Smooth muscle cell (in vitro differentiated cells): ENCODE measurements at regions not wholly inside any gene's neighbourhood (a gene's known extent, or its start where the extent isn't known, plus 50 kb on each side); places are given as distances from the start of the nearest gene placed in this dataset.

Source experiments
- DNase-seq: peaks from one replicate; lab custom pipeline; 2025; ENCODE audit not compliant: unreplicated experiment; lab: John Stamatoyannopoulos, UW
- H2AFZ ChIP-seq: fragments of 200-600 bp; sonication (generic); 2 replicates; pipeline ENCODE4 v1.6.0; 2016; ENCODE audit warnings: antibody characterized with exemption, low read depth, mild to moderate bottlenecking
- H3F3A ChIP-seq: fragments of 200-600 bp; sonication (generic); 2 replicates; pipeline ENCODE4 v1.6.0; 2017; ENCODE audit warnings: antibody characterized with exemption, low read depth
- H3K27ac ChIP-seq: fragments of 200-600 bp; sonication (generic); 2 replicates; pipeline ENCODE4 v1.5.1; 2016; ENCODE audit warnings: low read depth, mild to moderate bottlenecking
- H3K27me3 ChIP-seq: fragments of 200-600 bp; sonication (generic); 2 replicates; pipeline ENCODE4 v1.6.1; 2016; ENCODE audit warnings: low read depth, mild to moderate bottlenecking
- H3K36me3 ChIP-seq: fragments of 200-600 bp; sonication (generic); 2 replicates; pipeline ENCODE4 v1.5.1; 2016; ENCODE audit warnings: low read depth
- H3K4me1 ChIP-seq: fragments of 200-600 bp; sonication (generic); 2 replicates; pipeline ENCODE4 v1.5.1; 2016; ENCODE audit warnings: low read depth
- H3K4me2 ChIP-seq: fragments of 200-600 bp; sonication (generic); 2 replicates; pipeline ENCODE4 v1.6.0; 2016; ENCODE audit warnings: mild to moderate bottlenecking
- H3K4me3 ChIP-seq: fragments of 200-600 bp; sonication (generic); 2 replicates; pipeline ENCODE4 v1.5.1; 2016; ENCODE audit warnings: mild to moderate bottlenecking
- H3K79me2 ChIP-seq: fragments of 200-600 bp; sonication (generic); 2 replicates; pipeline ENCODE4 v1.6.0; 2016; ENCODE audit warnings: low read depth, mild to moderate bottlenecking
- H3K9ac ChIP-seq: fragments of 200-600 bp; sonication (generic); 2 replicates; pipeline ENCODE4 v1.6.0; 2016; ENCODE audit warnings: low read depth
- H3K9me3 ChIP-seq: fragments of 200-600 bp; sonication (generic); replicated peaks from 2 replicates; pipeline ENCODE4 v1.5.1; 2016; ENCODE audit warnings: low read depth
- H4K20me1 ChIP-seq: fragments of 200-600 bp; sonication (generic); 2 replicates; pipeline ENCODE4 v1.6.0; 2016; ENCODE audit warnings: low read depth
- CTCF ChIP-seq: fragments of 200-600 bp; sonication (generic); IDR thresholded peaks from 2 replicates; pipeline ENCODE4 v1.5.1; 2017; ENCODE audit warnings: borderline replicate concordance, mild to moderate bottlenecking, antibody characterized with exemption; ENCODE audit not compliant: insufficient read depth, poor library complexity, severe bottlenecking
- WGBS: methylation state at CpG from one replicate; pipeline ENCODE4 v1.1.7; 2016; ENCODE audit warnings: low lambda C conversion rate; 5-methylcytosine and 5-hydroxymethylcytosine counted together

- H3K79me2 ChIP-seq = no peaks in the 10 kb centered on the region
- H3K4me2 ChIP-seq = no peak overlapping the region
- no peaks in the 10 kb centered on the region for H3K9me3 ChIP-seq
- no peak overlapping the region for H3K4me3 ChIP-seq
- TF ChIP-seq CTCF = no peak
- no peaks in the 10 kb centered on the region for H4K20me1 ChIP-seq
- no peaks in the 10 kb centered on the region for H3K36me3 ChIP-seq
- no peaks in the 10 kb centered on the region for H3K4me1 ChIP-seq
- H3K9ac ChIP-seq = no peak overlapping the region
- no peak overlapping the region for H3K27ac ChIP-seq
- DNase-seq = no peak
- 46% methylated on average over 2 of the region's 2 CpGs for WGBS
- no peak overlapping the region for H2AFZ ChIP-seq
- no peaks in the 10 kb centered on the region for H3F3A ChIP-seq
- no peaks in the 10 kb centered on the region for H3K27me3 ChIP-seq
These were observed 768.7 kb upstream of the NRSN1 start for GRCh38 chr6:23357185-23357766.

GRCh38 chr6:23365732-23366131 is 760.3 kb upstream of the NRSN1 start:
- Histone ChIP-seq H3K9me3 (no peaks in the 10 kb centered on the region), H3K4me1 (no peaks in the 10 kb centered on the region), H3K27me3 (no peaks in the 10 kb centered on the region), H3K79me2 (no peaks in the 10 kb centered on the region), H3F3A (no peaks in the 10 kb centered on the region), H3K27ac (no peak overlapping the region), H3K4me2 (no peak overlapping the region), H4K20me1 (no peaks in the 10 kb centered on the region), H3K36me3 (no peaks in the 10 kb centered on the region), H3K9ac (no peak overlapping the region), H3K4me3 (no peak overlapping the region), H2AFZ (no peak overlapping the region)
- DNase-seq = no peak
- WGBS = 50% methylated on average over 1 of the region's 1 CpG
- no peak for TF ChIP-seq CTCF

- Histone ChIP-seq H4K20me1 (no peaks in the 10 kb centered on the region), H3K9ac (no peak overlapping the region), H3K27ac (no peak overlapping the region), H2AFZ (no peak overlapping the region), H3K4me3 (no peak overlapping the region), H3K9me3 (no peaks in the 10 kb centered on the region), H3K4me1 (no peaks in the 10 kb centered on the region), H3K79me2 (no peaks in the 10 kb centered on the region), H3K36me3 (no peaks in the 10 kb centered on the region), H3F3A (no peaks in the 10 kb centered on the region), H3K4me2 (no peak overlapping the region), H3K27me3 (no peaks in the 10 kb centered on the region)
- WGBS = 87% methylated on average over 1 of the region's 1 CpG
- no peak for TF ChIP-seq CTCF
- DNase-seq = no peak
These were observed 758.7 kb upstream of the NRSN1 start for GRCh38 chr6:23367311-23367710.

DNA sequence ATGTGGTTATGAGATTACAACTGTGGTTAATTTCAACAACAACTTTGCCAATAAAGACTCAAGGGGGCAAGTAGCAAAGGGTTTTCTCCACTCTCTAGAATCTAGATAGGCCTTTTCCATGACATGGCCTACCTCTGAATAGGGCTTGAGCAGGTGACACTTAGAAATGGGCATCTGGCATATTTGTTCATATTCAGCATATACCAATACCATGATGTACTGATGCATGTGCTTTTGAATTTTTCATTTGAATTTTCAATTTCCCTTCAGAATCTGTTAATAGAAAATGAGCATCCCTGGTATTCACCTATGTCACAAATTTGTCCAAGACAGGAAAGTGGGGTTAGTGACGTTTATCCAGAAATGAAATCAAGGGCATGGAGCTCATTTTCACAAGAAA is 757.5 kb upstream of the NRSN1 start:
- no peaks in the 10 kb centered on the region for H3K36me3 ChIP-seq
- DNase-seq = no peak
- WGBS = 90% methylated on average over 1 of the region's 1 CpG
- no peak overlapping the region for H3K9ac ChIP-seq
- H2AFZ ChIP-seq = no peak overlapping the region
- no peaks in the 10 kb centered on the region for H3F3A ChIP-seq
- no peaks in the 10 kb centered on the region for H4K20me1 ChIP-seq
- no peak overlapping the region for H3K4me2 ChIP-seq
- no peaks in the 10 kb centered on the region for H3K27me3 ChIP-seq
- H3K4me3 ChIP-seq = no peak overlapping the region
- TF ChIP-seq CTCF = no peak
- H3K4me1 ChIP-seq = no peaks in the 10 kb centered on the region
- no peak overlapping the region for H3K27ac ChIP-seq
- no peaks in the 10 kb centered on the region for H3K9me3 ChIP-seq
- no peaks in the 10 kb centered on the region for H3K79me2 ChIP-seq
